CD1c-positive myeloid dendritic cell (primary cell): ENCODE measurements at regions not wholly inside any gene's neighbourhood (a gene's known extent, or its start where the extent isn't known, plus 50 kb on each side); places are given as distances from the start of the nearest gene placed in this dataset.
"Not testable (repeated sequence)": the region's sequence is repeated elsewhere in the genome, so short reads cannot be mapped to it uniquely, and the experiment has no call there.

ENCODE experiments used
- DNase-seq: peaks from one replicate; pipeline ENCODE4 v3.0.0-alpha.2; 2016; ENCODE audit errors: extremely low spot score

GRCh38 chr2:163191372-163191771 is 352.8 kb upstream of the KCNH7 start:
- DNase-seq: peak; percentile 44

DNA sequence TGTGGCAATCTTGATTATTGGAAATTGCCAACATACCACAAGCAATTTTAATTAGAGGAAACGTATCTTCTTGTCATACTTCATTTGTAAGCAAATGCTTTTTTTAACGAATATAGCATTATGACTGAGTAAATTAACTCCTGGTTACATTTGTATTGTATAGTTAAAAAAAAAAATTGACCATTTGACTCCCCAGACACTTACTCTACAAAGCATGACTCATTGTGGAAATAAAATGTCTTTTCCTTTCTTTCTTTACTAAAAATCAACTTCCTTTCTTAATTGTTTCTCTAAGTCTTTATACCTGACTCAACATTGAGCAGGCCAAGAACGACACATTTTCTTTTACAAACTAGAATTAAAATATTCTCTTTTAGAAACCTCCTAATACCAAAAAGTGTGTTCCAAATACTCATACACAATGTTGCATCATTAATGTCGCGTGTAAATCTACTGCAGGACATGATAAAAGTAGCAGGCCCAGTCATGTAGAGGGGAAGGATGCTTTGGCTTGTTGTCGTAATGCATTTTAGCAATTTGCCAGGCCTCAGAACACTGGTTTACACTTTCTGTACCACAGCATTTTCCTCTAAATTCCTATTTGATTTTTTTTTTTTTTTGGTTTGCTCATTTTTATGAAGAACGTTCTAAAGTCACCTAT is 349.6 kb upstream of the KCNH7 start:
- no peak for DNase-seq

- no peak for DNase-seq
Observed at GRCh38 chr2:163187119-163187518, 348.6 kb upstream of the KCNH7 start.

- no peak for DNase-seq
Observed at GRCh38 chr2:163185160-163185559, 346.6 kb upstream of the KCNH7 start.

DNA sequence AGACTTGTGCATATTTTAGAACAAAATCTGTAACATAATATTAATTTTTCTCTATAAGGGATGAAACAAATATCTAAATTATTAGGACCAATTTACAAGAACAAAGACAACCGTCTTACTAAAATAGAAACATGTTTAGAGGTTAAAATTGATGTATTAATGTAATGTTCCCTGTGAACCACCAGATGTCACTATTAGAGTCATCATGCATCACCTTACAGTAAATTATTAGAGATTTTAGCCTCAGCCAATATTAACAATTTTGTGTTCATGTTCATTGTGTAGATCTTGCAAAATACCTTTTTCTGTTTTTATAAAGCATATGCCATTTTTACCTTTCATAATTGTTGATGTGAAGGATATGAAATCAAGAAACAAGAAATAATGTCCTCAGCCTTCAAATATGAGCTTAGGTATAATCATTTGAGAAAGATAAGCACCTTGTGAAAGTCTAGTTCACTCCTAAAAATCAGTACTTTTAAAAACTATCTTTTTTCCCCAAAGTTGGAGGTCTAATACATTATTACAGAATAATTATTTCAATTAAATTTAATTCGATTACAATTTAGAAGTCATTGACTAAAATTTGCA is 344.3 kb upstream of the KCNH7 start:
- peak; percentile 16 for DNase-seq

- no peak for DNase-seq
Observed at GRCh38 chr2:163177592-163177991, 339.0 kb upstream of the KCNH7 start.

GRCh38 chr2:163175294-163175693 is 336.7 kb upstream of the KCNH7 start:
- DNase-seq: no peak

GRCh38 chr2:163173591-163173990 is 335.0 kb upstream of the KCNH7 start:
- DNase-seq: no peak

DNA sequence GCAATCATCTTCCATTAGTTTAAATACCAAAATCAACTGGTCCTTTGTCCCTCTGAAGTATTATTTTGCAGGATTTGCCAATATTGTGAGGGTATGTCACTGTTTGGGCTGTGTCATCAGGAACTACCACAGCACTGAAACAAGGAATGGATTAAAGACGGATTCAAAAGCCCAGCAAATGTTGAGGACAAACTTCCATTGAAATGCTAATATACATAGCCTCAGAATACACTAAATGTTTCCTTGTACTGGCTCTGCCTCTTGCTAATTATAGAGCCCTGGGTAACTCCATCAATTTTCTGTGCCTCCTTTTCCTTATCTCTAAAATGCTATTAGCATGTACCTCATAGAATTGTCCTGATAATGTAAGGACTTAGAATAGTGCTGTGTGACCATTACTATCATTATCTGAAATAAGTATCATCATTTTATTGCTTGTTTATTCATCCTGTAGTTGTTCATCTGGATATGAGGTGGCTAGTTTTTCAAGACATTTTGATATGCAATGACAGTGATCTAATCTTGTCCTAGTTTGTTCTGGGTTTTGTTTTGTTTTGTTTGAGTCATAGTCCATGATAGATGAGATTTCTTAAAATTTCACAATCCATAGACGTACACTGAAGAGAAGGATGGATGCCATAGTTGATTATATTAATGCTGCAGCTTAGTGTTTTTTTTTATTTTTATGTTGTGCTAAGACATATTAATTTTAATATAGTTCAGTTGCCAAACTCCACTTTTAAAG is 333.4 kb upstream of the KCNH7 start:
- DNase-seq: no peak

GRCh38 chr2:163157891-163158496 is 319.4 kb upstream of the KCNH7 start:
- no peak for DNase-seq

GRCh38 chr2:163157411-163157810 is 318.8 kb upstream of the KCNH7 start:
- no peak for DNase-seq

GRCh38 chr2:163155925-163156324 is 317.4 kb upstream of the KCNH7 start:
- no peak for DNase-seq

- DNase-seq: peak; percentile 28
Observed at GRCh38 chr2:163155279-163155883, 316.8 kb upstream of the KCNH7 start.

- DNase-seq: no peak
Observed at GRCh38 chr2:163142618-163143017, 304.1 kb upstream of the KCNH7 start.

DNA sequence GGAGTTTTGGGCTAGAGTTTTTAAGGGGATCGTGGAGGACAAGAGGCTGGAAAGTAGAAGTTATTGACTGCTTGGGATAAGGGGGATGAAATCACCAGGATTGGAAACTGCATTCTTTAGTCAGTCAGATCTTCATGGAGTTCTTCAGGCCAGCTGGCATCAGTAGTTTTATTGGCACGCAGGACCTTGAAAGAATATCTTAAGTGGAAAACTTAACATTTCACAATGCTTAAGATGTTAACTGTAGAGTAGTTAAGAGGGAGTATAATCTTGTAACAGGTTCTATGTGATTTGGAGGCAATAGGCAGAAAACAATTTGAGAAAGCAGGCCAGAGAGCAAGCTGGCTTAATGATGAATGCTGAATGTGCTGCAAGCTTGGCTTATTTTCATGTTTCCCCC is 300.4 kb upstream of the KCNH7 start:
- no peak for DNase-seq

DNA sequence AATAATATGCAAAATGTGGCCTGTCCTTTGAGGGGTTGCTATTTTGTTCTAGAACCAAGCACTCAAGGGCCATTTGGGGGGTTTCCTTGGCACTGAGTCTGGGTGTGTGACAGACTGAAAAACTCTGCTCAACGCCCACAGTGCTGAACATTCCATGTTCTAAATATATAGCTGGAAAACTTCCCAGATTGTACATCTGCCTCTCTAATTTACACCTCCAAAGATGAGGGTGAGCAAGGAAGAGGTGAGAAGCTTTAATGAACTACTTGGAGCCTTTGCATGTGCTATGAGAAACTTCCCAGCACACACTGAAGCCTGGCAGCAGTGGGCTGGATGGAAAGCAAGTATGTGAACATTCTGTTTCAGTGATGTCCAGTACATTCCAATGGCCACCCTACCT is 296.7 kb upstream of the KCNH7 start:
- no peak for DNase-seq

GRCh38 chr2:163133602-163134001 is 295.0 kb upstream of the KCNH7 start:
- no peak for DNase-seq

GRCh38 chr2:163132850-163133249 is 294.3 kb upstream of the KCNH7 start:
- no peak for DNase-seq

DNA sequence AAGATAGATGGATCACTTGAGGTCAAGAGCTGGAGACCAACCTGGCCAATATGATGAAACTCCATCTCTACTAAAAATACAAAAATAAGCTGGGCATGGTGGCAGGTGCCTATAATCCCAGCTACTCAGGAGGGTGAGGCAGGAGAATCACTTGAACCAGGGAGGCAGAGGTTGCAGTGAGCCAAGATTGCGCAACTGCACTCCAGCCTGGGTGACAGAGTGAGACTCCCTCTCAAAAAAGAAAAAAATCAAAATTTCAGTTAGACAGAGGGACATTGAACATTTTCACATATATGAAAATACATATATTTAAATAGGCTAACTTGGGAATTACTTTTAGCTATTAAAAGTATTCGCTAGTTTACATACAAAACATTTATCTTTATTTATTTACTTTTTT is 293.6 kb upstream of the KCNH7 start:
- DNase-seq: not testable (repeated sequence)

DNA sequence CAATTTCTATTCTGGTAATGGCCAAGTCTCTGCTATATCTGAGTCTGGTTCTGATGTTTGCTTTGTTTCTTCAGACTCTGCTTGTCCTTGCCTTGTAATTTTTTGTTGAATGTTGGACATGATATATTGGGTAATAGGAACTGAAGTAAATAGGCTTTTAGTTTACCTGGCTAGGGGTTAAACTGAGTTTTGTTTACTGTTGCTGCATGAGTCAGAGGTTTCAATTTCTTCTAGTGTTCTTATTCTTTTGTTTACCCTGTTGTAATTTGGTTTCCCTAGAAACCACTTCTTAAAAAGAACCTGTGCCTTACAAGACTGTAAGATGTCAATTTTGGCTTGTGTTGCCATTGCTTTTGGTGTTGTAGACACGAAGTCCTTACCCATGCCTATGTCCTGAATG is 285.0 kb upstream of the KCNH7 start:
- no peak for DNase-seq

DNA sequence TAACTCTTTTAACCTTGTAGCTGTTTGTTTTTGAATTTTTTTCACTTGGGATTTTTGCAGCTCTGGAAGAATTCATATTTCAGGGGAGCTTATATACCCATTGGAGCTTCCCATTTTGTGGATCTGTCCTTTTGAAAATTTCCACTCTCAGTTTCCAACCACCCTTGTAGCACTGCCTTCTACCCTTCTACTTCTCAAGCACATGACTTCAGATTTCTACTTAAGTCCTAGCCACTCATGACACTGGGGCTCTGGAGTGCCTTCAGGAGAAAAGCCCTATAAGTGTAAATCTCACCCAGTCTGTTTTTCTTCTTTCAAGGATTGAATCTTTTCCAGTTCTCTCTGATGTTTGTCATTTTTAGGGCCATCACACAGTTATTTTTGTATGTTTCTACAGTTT is 283.7 kb upstream of the KCNH7 start:
- DNase-seq: no peak

DNA sequence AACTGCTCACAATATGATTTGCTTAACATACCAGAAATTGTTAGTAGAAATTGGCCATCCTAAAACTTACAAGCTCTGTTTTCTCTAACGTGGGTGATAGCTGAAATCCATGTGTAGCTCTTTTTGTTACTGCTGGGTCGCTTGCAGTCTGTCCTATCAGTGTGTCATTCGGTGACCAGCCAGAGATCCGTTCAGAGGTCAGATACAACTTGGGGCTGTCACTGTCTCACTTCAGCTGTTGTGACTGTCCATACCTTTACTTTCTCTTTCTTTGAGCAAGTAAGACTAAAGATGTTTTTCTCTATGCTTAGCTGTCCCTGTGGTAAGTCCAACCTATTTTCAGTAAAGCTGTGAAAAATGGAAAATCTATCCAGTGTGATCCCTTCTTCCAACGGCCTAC is 282.9 kb upstream of the KCNH7 start:
- no peak for DNase-seq
